WI38 (cell line): ENCODE measurements at regions not wholly inside any gene's neighbourhood (a gene's known extent, or its start where the extent isn't known, plus 50 kb on each side); places are given as distances from the start of the nearest gene placed in this dataset.

Source experiments
- H3K4me3 ChIP-seq: 2 replicates; pipeline ENCODE4 v1.5.1; 2011; ENCODE audit warnings: low read depth, mild to moderate bottlenecking, control low read depth, low read length
- TF ChIP-seq, protein P1 (sequence below): IDR thresholded peaks from 2 replicates; pipeline ENCODE4 v1.5.1; 2012; ENCODE audit warnings: low read depth, mild to moderate bottlenecking, control low read depth, low read length

DNA sequence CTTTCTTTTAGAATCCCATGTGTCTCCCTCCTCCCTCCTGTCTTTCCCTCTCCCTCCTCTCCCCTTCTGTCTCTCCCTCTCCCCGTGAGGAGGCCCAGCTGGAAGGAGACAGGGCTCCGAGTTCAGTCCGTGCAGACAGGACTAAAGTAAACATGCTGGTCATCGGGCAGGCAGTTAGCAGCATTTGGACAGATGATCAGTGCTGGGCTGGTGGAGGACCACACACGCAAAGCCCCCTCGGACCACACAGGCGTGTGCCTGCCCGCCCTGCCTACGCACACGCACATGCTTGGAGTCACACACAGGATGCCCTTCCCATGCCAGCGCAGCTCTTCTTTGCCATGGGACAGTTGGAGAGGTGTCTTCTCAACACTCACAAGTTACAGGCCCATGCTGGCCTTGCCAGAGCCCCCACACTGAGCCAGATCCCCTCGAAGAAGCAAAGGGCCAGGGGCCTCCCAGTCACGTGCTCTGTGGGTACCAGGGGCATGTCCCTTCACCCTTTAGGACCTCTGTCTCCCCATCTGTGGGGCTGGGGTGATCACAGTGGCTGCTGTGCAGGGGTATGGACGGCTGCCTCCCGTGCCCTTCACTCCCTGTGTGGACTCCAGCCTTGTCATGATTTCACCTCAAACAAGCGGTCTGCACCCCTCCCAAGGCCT lies 215.7 kb upstream of the FOXF1 start:
- no peak overlapping the region for H3K4me3 ChIP-seq

DNA sequence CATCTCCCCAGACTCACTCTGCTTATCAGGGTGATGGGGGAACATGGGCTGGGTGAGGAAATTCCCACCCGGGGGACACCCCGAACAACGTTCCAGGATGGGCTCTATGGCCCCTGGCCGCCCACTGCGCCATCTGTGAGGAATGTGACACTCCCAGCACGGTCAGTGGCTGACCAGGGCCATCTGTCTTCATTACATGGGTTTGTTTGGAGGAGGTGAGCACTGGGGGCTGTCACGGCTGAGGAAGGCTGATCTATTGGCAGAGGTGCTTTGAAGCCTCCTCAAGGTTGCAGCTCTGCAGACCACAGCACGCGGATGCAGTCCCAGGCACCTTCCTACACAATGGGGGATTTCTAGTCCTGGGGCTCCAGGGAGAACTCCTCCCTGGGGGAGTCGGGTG lies 214.1 kb upstream of the FOXF1 start:
- H3K4me3 ChIP-seq: no peak overlapping the region
- TF ChIP-seq, protein P1, sequence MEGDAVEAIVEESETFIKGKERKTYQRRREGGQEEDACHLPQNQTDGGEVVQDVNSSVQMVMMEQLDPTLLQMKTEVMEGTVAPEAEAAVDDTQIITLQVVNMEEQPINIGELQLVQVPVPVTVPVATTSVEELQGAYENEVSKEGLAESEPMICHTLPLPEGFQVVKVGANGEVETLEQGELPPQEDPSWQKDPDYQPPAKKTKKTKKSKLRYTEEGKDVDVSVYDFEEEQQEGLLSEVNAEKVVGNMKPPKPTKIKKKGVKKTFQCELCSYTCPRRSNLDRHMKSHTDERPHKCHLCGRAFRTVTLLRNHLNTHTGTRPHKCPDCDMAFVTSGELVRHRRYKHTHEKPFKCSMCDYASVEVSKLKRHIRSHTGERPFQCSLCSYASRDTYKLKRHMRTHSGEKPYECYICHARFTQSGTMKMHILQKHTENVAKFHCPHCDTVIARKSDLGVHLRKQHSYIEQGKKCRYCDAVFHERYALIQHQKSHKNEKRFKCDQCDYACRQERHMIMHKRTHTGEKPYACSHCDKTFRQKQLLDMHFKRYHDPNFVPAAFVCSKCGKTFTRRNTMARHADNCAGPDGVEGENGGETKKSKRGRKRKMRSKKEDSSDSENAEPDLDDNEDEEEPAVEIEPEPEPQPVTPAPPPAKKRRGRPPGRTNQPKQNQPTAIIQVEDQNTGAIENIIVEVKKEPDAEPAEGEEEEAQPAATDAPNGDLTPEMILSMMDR: no peak

More for the DNA sequence above, 215.7 kb upstream of the FOXF1 start:
- TF ChIP-seq, protein P1: no peak

DNA sequence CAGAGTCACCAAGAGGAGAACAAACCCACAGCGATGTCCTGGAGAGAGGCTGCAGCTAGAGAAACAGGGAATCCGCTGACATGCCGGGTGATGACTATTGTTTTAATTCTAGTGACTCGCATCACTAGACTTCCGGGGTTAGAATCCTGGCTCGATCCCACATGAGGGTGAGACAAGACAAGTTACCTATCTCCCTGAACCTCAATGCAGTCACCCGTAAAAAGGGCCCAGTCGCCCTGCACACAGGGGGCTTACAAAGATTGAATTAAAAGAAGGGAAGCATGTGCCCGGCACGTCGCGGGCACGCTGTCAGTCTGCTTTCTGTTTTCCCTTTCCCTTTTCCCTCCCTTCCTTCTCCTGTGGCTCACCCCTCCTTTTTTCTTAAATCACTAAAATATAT lies 212.9 kb upstream of the FOXF1 start:
- TF ChIP-seq, protein P1: no peak
- no peak overlapping the region for H3K4me3 ChIP-seq

DNA sequence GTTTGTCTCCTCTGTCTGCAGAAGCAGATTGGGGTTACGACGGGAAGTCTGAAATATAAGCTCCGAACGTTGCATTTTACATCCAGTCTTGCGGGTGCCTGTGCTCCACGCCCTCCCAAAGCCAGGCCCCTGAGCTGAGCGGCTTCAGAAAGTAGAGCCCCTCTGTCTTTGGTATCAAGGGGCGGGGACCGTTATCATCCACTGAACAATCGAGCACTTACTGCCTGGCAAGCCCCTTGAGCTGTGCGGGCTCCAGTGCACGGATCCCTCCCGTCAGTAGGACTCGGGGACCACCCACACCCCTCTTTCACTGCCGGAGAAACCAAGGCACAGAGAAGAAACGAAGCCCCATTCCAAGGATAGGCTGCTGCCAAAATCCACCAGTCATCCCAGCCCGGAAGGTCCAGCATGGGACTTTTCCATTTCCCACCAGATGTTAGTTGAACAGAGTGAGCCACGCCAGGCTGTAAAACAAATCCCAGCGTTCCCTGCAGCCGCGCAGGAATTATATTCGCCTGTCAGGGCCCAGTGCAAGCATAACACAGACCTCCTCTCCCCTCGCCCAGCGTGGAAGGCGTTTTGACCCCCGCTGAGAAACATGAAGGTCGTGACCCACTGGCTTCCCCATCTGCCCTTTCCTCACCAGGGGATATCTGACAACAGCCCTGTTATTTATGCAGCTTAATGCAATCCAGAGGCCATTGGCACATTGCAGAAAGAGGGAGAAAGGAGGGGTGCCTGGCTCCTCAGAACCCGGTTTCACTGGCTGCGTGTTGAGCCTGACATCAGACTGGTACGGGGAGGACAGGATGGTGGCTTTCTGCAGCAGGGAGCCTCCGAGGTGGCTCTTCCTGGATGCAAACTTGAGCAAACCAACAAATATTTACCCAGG lies 212.2 kb upstream of the FOXF1 start:
- peak overlapping the region; percentile 31 for H3K4me3 ChIP-seq
- TF ChIP-seq, protein P1: no peak

DNA sequence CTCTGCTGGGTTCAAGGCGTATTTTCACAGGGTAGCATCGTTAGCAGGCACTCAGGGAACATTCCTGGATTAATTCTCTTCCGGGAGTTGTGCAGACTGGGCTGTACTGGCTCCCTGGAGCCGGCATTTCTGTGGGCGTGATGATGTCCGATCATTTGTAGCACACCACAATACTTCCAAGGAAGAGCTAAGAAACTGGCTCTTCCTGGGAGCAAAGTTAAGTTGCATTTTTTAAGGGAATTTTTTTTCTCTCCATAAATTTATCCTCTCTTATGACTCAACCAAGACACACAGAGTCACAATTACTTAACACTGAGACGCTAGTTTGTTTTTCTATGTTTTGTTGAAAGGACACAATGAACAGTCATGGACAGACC lies 211.6 kb upstream of the FOXF1 start:
- TF ChIP-seq, protein P1: no peak
- H3K4me3 ChIP-seq: peak overlapping the region; percentile 31

DNA sequence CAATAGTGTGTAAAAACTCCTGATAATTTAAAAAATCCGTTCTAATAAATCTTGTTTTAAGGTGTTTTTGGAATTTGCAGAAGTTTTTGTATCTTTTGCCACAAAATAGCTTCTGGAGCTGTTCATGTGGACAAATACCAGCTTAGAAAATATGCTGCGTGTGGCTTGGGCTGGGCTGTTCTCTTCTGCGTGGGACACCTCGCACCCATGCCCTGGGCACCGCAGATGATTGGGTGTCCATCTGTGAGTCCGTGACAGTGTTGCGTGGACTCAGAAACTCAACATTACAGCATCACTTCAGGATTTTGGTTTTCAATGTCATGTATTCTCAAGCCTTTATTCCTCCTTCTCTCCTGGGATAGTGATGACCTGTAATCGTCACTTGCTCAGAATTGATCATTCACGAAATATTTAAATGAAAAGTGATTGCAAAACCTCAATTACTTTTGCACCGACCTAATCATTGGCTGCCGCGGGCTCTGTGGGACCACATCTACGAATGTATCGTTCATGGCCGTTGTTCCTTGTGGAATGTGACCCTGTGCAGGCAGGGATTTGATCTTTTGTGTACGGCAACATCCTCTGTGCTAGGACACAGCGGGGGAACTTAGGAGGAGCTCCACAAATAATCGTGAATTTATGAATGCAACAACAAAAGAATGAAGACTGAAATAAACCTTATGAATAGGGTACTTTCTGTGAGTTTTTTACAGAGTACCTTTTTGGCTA lies 210.3 kb upstream of the FOXF1 start:
- TF ChIP-seq, protein P1: no peak

More for the DNA sequence above, 210.3 kb upstream of the FOXF1 start:
- peak overlapping the region; percentile 19; the same call in 1 of the 2 replicates for H3K4me3 ChIP-seq
